Stimulated activated CD4-positive, alpha-beta T cell treated with anti-CD3 and anti-CD28 coated beads, Interleukin-4, amount 100 ng/mL, for 24 hours (primary cell): ENCODE measurements at regions not wholly inside any gene's neighbourhood (a gene's known extent, or its start where the extent isn't known, plus 50 kb on each side); places are given as distances from the start of the nearest gene placed in this dataset.
"Not testable (repeated sequence)": the region's sequence is repeated elsewhere in the genome, so short reads cannot be mapped to it uniquely, and the experiment has no call there.

Source experiments
- DNase-seq: peaks from one replicate; pipeline ENCODE4 v3.0.0-alpha.2; 2020

- no peak for DNase-seq
These were observed 132.9 kb upstream of the LRIG1 start for GRCh38 chr3:66633402-66634381.

GRCh38 chr3:66638717-66639116 is 137.9 kb upstream of the LRIG1 start:
- DNase-seq: no peak

- no peak for DNase-seq
These were observed 139.1 kb upstream of the LRIG1 start for GRCh38 chr3:66639809-66640356.

- no peak for DNase-seq
These were observed 141.2 kb upstream of the LRIG1 start for GRCh38 chr3:66642019-66642418.

- DNase-seq: no peak
These were observed 141.7 kb upstream of the LRIG1 start for GRCh38 chr3:66642484-66642883.

- no peak for DNase-seq
These were observed 143.7 kb upstream of the LRIG1 start for GRCh38 chr3:66644549-66644948.

- DNase-seq: no peak
These were observed 148.2 kb upstream of the LRIG1 start for GRCh38 chr3:66648975-66649374.

GRCh38 chr3:66651520-66651919 is 150.7 kb upstream of the LRIG1 start:
- DNase-seq: not testable (repeated sequence)

GRCh38 chr3:66652100-66652499 is 151.3 kb upstream of the LRIG1 start:
- DNase-seq: not testable (repeated sequence)

GRCh38 chr3:66655044-66655443 is 154.2 kb upstream of the LRIG1 start:
- DNase-seq: no peak

GRCh38 chr3:66655671-66656070 is 154.8 kb upstream of the LRIG1 start:
- no peak for DNase-seq

- DNase-seq: no peak
These were observed 155.8 kb upstream of the LRIG1 start for GRCh38 chr3:66656609-66657008.

GRCh38 chr3:66659056-66659455 is 158.2 kb upstream of the LRIG1 start:
- DNase-seq: no peak

GRCh38 chr3:66661628-66662027 is 160.8 kb upstream of the LRIG1 start:
- no peak for DNase-seq

- DNase-seq: no peak
These were observed 162.1 kb upstream of the LRIG1 start for GRCh38 chr3:66662894-66663293.

- no peak for DNase-seq
These were observed 164.3 kb upstream of the LRIG1 start for GRCh38 chr3:66665021-66665695.

- no peak for DNase-seq
These were observed 165.5 kb upstream of the LRIG1 start for GRCh38 chr3:66666362-66666761.

GRCh38 chr3:66667263-66667662 is 166.4 kb upstream of the LRIG1 start:
- no peak for DNase-seq

- no peak for DNase-seq
These were observed 170.5 kb upstream of the LRIG1 start for GRCh38 chr3:66671291-66671690.

GRCh38 chr3:66672830-66673229 is 172.0 kb upstream of the LRIG1 start:
- no peak for DNase-seq

GRCh38 chr3:66673293-66673692 is 172.5 kb upstream of the LRIG1 start:
- DNase-seq: no peak

- no peak for DNase-seq
These were observed 174.5 kb upstream of the LRIG1 start for GRCh38 chr3:66675366-66675765.

- DNase-seq: no peak
These were observed 191.4 kb upstream of the LRIG1 start for GRCh38 chr3:66692042-66692765.
